ENCODE measurements at regions not wholly inside any gene's neighbourhood (a gene's known extent, or its start where the extent isn't known, plus 50 kb on each side); places are given as distances from the start of the nearest gene placed in this dataset.

GRCh38 chr5:5887833-5888232 is 465.4 kb downstream of the ICE1 start:
- TF ChIP-seq CTCF (IDR thresholded peaks at IDR 0.05): no peak
- no peak for TF ChIP-seq EP300 (IDR thresholded peaks at IDR 0.05; ENCODE audit: low read depth)
- no peak for TF ChIP-seq POLR2AphosphoS5 (IDR thresholded peaks at IDR 0.05)
- TF ChIP-seq POLR2A (IDR thresholded peaks at IDR 0.05): no peak

Data from transverse colon (tissue), 4 donors.